NB4 (cell line): ENCODE measurements at regions not wholly inside any gene's neighbourhood (a gene's known extent, or its start where the extent isn't known, plus 50 kb on each side); places are given as distances from the start of the nearest gene placed in this dataset.
"Not testable (repeated sequence)": the region's sequence is repeated elsewhere in the genome, so short reads cannot be mapped to it uniquely, and the experiment has no call there.

Experiments used
- MAX ChIP-seq: IDR thresholded peaks from 2 replicates; pipeline ENCODE4 v1.6.1; 2011; ENCODE audit warnings: low read depth, low read length
- MYC ChIP-seq: IDR thresholded peaks from 2 replicates; pipeline ENCODE4 v1.6.1; 2011; ENCODE audit warnings: low read depth, low read length
- POLR2A ChIP-seq: IDR thresholded peaks from 2 replicates; pipeline ENCODE4 v1.6.1; 2011; ENCODE audit warnings: mild to moderate bottlenecking; ENCODE audit not compliant: insufficient read length; ENCODE audit errors: extremely low read depth
- TF ChIP-seq, protein P1 (sequence below): IDR thresholded peaks from one replicate; pipeline ENCODE4 v1.5.1; 2012; ENCODE audit warnings: low read depth, low read length

DNA sequence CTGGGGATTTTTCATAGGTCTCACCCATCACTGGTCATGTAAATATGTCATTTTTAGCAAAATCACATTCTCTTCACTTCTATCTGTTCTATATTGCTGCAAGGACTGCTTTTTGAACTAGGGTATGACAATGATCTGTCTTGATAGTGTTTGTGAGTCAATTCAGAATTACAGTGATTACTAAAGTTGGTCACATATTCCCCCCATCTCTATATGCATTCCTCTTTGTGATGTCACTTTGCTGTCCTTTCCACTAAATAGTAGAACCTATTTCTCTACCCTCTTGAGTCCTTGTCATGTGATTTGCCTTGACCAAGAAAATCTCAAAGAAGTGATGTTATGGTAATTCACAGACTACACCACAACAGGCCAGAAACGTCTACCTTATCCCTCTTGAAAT is 243.9 kb downstream of the NPIPA8 start:
- TF ChIP-seq, protein P1, sequence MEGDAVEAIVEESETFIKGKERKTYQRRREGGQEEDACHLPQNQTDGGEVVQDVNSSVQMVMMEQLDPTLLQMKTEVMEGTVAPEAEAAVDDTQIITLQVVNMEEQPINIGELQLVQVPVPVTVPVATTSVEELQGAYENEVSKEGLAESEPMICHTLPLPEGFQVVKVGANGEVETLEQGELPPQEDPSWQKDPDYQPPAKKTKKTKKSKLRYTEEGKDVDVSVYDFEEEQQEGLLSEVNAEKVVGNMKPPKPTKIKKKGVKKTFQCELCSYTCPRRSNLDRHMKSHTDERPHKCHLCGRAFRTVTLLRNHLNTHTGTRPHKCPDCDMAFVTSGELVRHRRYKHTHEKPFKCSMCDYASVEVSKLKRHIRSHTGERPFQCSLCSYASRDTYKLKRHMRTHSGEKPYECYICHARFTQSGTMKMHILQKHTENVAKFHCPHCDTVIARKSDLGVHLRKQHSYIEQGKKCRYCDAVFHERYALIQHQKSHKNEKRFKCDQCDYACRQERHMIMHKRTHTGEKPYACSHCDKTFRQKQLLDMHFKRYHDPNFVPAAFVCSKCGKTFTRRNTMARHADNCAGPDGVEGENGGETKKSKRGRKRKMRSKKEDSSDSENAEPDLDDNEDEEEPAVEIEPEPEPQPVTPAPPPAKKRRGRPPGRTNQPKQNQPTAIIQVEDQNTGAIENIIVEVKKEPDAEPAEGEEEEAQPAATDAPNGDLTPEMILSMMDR, result not testable (repeated sequence)
- TF ChIP-seq POLR2A, MAX, MYC: not testable (repeated sequence)
